SH-SY5Y (cell line): ENCODE measurements at regions not wholly inside any gene's neighbourhood (a gene's known extent, or its start where the extent isn't known, plus 50 kb on each side); places are given as distances from the start of the nearest gene placed in this dataset.

ENCODE experiments used
- GATA2 ChIP-seq: IDR thresholded peaks from 2 replicates; pipeline ENCODE4 v1.6.1; 2011; ENCODE audit warnings: mild to moderate bottlenecking, low read depth, low read length
- GATA3 ChIP-seq: IDR thresholded peaks from 2 replicates; pipeline ENCODE4 v1.6.1; 2011; ENCODE audit warnings: low read depth, mild to moderate bottlenecking, low read length, moderate library complexity

DNA sequence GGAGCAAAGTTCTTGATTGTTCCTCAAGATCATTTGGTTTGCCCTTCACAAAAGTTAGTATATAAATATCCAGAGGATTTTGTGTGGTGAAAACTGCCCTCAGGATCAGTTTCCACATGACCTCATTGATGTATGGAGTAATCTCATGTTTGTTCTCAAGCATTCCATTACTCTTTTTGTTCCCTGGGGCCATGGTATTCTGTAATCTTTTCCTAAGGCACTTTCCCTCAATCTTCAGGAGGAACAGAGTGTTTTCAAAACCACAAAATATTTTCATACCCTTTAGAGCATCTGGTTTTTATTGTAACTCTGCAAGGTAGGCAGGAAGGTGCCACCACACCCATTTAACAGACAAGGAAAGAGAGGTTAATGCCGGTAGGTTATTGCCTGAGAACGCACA is 99.6 kb downstream of the FAM181B start:
- TF ChIP-seq GATA3 (no peak), GATA2 (no peak)
